Ureter (tissue), 1 donor: ENCODE measurements at regions not wholly inside any gene's neighbourhood (a gene's known extent, or its start where the extent isn't known, plus 50 kb on each side); places are given as distances from the start of the nearest gene placed in this dataset.
A peak's percentile ranks its signal among the peaks of the same experiment; 100 is the strongest.

Experiments
- DNase-seq: peaks from one replicate; pipeline ENCODE4 v3.0.0-alpha.2; 2020; ENCODE audit warnings: low spot score
- donor health status: DM: yes; HTN: yes; CAD: no.

- DNase-seq = peak; percentile 58
These were observed 99.8 kb upstream of the CDH5 start for GRCh38 chr16:66266436-66267291.

GRCh38 chr16:66265556-66266141, 100.8 kb upstream of the CDH5 start:
- DNase-seq = no peak

GRCh38 chr16:66265048-66265415, 101.5 kb upstream of the CDH5 start:
- no peak for DNase-seq

- no peak for DNase-seq
These were observed 102.0 kb upstream of the CDH5 start for GRCh38 chr16:66264311-66265047.

- DNase-seq = no peak
These were observed 102.5 kb upstream of the CDH5 start for GRCh38 chr16:66263973-66264310.

GRCh38 chr16:66263168-66263972, 103.1 kb upstream of the CDH5 start:
- no peak for DNase-seq

- no peak for DNase-seq
These were observed 104.0 kb upstream of the CDH5 start for GRCh38 chr16:66262253-66263167.

- no peak for DNase-seq
These were observed 104.7 kb upstream of the CDH5 start for GRCh38 chr16:66261826-66262225.

- DNase-seq = no peak
These were observed 105.8 kb upstream of the CDH5 start for GRCh38 chr16:66260522-66261254.

- no peak for DNase-seq
These were observed 107.3 kb upstream of the CDH5 start for GRCh38 chr16:66258916-66259845.

- no peak for DNase-seq
These were observed 109.6 kb upstream of the CDH5 start for GRCh38 chr16:66256919-66257318.

- no peak for DNase-seq
These were observed 110.8 kb upstream of the CDH5 start for GRCh38 chr16:66255647-66256046.

GRCh38 chr16:66254751-66255150, 111.7 kb upstream of the CDH5 start:
- no peak for DNase-seq

GRCh38 chr16:66254106-66254505, 112.4 kb upstream of the CDH5 start:
- DNase-seq = no peak

- DNase-seq = no peak
These were observed 114.9 kb upstream of the CDH5 start for GRCh38 chr16:66251476-66252160.

- peak; percentile 61 for DNase-seq
These were observed 115.6 kb upstream of the CDH5 start for GRCh38 chr16:66250686-66251431.

GRCh38 chr16:66247516-66248481, 118.7 kb upstream of the CDH5 start:
- peak; percentile 81 for DNase-seq
